ENCODE measurements at regions not wholly inside any gene's neighbourhood (a gene's known extent, or its start where the extent isn't known, plus 50 kb on each side); places are given as distances from the start of the nearest gene placed in this dataset.

GRCh38 chr6:22064558-22064957, 232.3 kb downstream of the PRL start:
- BruUV-seq (replicated peaks): no TSS peak
- in situ Hi-C loops (cut with HindIII; ENCODE audit: low pct_unique_long_range_greater_than_20kb, low sequenced_read_pairs): no loop called here
- Histone ChIP-seq H3K4me3 (ENCODE audit: low read depth in 2 of 2, low read length in 2 of 2) (no peak overlapping the region), H3K27ac (ENCODE audit: low read length) (no peak overlapping the region), H3K4me1 (ENCODE audit: control insufficient read depth, insufficient read depth, low read length) (no peaks in the 10 kb centered on the region), H3K9me3 (ENCODE audit: control insufficient read depth, insufficient read depth, low read depth, low read length) (no peaks in the 10 kb centered on the region), H3K36me3 (ENCODE audit: control insufficient read depth, insufficient read depth, low read length) (no peaks in the 10 kb centered on the region), H3K27me3 (ENCODE audit: control insufficient read depth, insufficient read depth, low read length) (no peaks in the 10 kb centered on the region)
- DNase-seq (ENCODE audit: low read depth, low spot score): no peak
- intact Hi-C loops (cut with micrococcal nuclease; ENCODE audit: unreplicated experiment): no loop called here
- TF ChIP-seq SIN3A (IDR thresholded peaks at IDR 0.05; ENCODE audit: borderline replicate concordance, insufficient read depth, low read depth, low read length) (no peak), REST (IDR thresholded peaks at IDR 0.05; ENCODE audit: insufficient read depth in 1 of 2, low read depth in 2 of 2, low read length in 1 of 2) (no peak), POLR2AphosphoS5 (IDR thresholded peaks at IDR 0.05; ENCODE audit: low read depth, low read length) (no peak), TCF7L2 (IDR thresholded peaks at IDR 0.05; ENCODE audit: low read depth, low read length) (no peak)
- TF ChIP-seq, protein P1, sequence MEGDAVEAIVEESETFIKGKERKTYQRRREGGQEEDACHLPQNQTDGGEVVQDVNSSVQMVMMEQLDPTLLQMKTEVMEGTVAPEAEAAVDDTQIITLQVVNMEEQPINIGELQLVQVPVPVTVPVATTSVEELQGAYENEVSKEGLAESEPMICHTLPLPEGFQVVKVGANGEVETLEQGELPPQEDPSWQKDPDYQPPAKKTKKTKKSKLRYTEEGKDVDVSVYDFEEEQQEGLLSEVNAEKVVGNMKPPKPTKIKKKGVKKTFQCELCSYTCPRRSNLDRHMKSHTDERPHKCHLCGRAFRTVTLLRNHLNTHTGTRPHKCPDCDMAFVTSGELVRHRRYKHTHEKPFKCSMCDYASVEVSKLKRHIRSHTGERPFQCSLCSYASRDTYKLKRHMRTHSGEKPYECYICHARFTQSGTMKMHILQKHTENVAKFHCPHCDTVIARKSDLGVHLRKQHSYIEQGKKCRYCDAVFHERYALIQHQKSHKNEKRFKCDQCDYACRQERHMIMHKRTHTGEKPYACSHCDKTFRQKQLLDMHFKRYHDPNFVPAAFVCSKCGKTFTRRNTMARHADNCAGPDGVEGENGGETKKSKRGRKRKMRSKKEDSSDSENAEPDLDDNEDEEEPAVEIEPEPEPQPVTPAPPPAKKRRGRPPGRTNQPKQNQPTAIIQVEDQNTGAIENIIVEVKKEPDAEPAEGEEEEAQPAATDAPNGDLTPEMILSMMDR (IDR thresholded peaks at IDR 0.05): no peak
- ATAC-seq: no peak
- POLR2A ChIA-PET: interaction anchor here (0.6 kb wide), 1 partner anchor 738 kb away, joined by 7 read pairs; no protein-coding TSS in a partner anchor
- CTCF ChIA-PET: no interaction called here

DNA sequence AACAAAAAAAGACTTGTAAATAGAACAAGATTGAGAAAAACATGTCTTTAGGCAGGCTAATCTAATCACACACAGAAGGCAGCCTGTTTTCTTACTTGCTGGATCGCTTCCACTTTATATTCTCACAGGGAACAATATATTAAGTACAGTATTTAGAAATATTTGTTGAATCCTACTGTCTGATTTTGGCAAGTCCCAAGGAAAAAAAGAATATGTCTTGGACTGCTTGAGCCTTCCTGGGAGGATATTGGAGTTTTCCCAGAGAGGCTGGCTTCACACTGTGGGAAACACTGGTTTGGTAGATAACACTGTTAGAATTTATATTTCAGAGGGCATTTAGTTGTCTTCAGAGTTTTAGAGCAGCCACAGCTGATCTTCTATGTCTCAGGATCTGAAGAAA, 229.7 kb downstream of the PRL start:
- DNase-seq (ENCODE audit: low read depth, low spot score) (no peak), ATAC-seq (no peak)
- Histone ChIP-seq H3K4me3 (ENCODE audit: low read depth in 2 of 2, low read length in 2 of 2) (no peak overlapping the region), H3K27me3 (ENCODE audit: control insufficient read depth, insufficient read depth, low read length) (no peaks in the 10 kb centered on the region), H3K27ac (ENCODE audit: low read length) (no peak overlapping the region; the same call in 1 of the 2 replicates), H3K9me3 (ENCODE audit: control insufficient read depth, insufficient read depth, low read depth, low read length) (no peaks in the 10 kb centered on the region), H3K36me3 (ENCODE audit: control insufficient read depth, insufficient read depth, low read length) (no peaks in the 10 kb centered on the region), H3K4me1 (ENCODE audit: control insufficient read depth, insufficient read depth, low read length) (peaks cover 11% of the 10 kb centered on the region)
- intact Hi-C loops (cut with micrococcal nuclease; ENCODE audit: unreplicated experiment) (no loop called here), in situ Hi-C loops (cut with HindIII; ENCODE audit: low pct_unique_long_range_greater_than_20kb, low sequenced_read_pairs) (no loop called here)
- ChIA-PET POLR2A (no interaction called here), CTCF (no interaction called here)
- no TSS peak for BruUV-seq (replicated peaks)
- no peak for TF ChIP-seq SIN3A (IDR thresholded peaks at IDR 0.05; ENCODE audit: borderline replicate concordance, insufficient read depth, low read depth, low read length)
- TF ChIP-seq POLR2AphosphoS5 (IDR thresholded peaks at IDR 0.05; ENCODE audit: low read depth, low read length): no peak
- no peak for TF ChIP-seq TCF7L2 (IDR thresholded peaks at IDR 0.05; ENCODE audit: low read depth, low read length)
- no peak for TF ChIP-seq REST (IDR thresholded peaks at IDR 0.05; ENCODE audit: insufficient read depth in 1 of 2, low read depth in 2 of 2, low read length in 1 of 2)
- TF ChIP-seq, protein P1 (IDR thresholded peaks at IDR 0.05): no peak
